ENCODE measurements at regions not wholly inside any gene's neighbourhood (a gene's known extent, or its start where the extent isn't known, plus 50 kb on each side); places are given as distances from the start of the nearest gene placed in this dataset.
"Not testable (repeated sequence)": the region's sequence is repeated elsewhere in the genome, so short reads cannot be mapped to it uniquely, and the experiment has no call there.

GRCh38 chr1:106254748-106255147, 801.7 kb upstream of the PRMT6 start:
- DNase-seq (ENCODE audit: low spot score) = no peak

DNA sequence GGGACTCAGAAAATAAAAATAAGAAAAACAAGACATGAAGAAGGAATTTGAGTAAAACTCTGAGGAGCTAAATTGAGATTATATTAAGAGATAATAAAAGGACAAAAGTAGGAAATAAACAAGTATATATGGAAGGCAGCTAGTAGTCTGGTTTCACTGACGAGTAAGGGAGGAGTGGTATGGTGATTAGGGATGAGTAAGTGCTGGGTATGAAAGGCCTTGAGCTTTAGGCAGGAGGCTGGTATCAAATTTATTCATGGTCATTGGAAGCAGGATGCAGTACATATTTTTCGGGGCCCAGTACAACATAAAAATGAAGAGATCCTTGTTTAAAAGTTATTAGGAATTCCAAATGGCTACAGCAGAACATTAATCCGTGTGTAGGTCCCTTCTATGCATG, 789.7 kb upstream of the PRMT6 start:
- DNase-seq (ENCODE audit: low spot score) = no peak

DNA sequence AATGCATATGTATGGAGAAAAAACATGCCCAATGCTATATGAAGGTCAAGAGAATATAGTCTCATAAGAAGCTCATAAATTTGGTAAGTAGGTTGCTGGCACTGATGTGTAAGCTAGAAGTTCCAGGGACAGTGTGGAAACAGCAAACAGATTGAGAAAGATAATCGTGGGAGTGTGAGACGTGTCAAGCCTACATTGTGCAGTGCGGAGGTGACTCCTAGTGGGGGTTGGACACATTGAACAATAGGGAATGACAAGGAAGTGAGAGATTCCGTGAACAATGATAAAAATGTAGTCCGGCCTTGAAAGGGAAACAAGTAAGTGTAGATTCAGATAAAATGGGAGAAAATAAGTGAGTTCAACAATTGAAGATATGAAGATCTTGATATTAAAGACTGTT, 788.4 kb upstream of the PRMT6 start:
- no peak for DNase-seq (ENCODE audit: low spot score)

GRCh38 chr1:106276871-106277270, 779.6 kb upstream of the PRMT6 start:
- DNase-seq (ENCODE audit: low spot score) = no peak

DNA sequence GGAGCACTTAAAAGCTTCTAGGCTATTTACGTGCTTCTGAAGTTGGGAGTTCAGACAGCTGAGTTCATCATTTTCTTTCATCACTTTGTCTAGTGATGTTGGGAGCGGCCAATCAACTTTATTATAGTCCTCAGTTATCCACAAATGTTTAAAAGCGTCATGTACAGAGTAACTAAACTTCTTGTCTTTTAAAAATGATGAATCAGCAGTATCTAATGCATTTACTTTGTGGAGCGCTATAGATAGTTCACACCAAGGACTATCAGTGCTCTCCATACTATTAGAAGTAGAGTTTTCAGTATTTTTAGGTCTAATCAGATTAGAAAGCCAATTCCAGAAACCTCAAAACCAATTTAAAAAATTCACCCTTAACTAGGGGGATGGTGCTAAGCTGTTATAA, 778.7 kb upstream of the PRMT6 start:
- no peak for DNase-seq (ENCODE audit: low spot score)

DNA sequence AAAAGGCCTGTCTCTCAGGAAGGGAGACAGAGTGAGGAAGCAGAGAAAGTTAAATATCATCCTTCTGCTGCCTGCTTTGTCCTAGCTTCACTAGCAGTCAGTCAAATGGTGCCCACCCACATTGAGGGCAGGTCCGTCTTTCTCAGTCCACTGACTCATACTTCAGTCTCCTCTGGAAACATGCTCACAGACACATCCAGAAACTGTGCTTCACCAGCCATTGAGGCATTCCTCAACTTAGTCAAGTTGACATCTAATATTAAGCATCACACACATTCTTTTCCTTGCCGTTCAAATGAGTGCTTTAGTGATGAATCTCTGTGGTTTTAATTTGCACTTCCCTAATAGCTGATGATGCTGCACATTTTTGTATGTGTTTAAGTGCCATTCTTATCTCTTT, 777.8 kb upstream of the PRMT6 start:
- DNase-seq (ENCODE audit: low spot score) = no peak

GRCh38 chr1:106289265-106289928, 767.1 kb upstream of the PRMT6 start:
- DNase-seq (ENCODE audit: low spot score) = no peak

DNA sequence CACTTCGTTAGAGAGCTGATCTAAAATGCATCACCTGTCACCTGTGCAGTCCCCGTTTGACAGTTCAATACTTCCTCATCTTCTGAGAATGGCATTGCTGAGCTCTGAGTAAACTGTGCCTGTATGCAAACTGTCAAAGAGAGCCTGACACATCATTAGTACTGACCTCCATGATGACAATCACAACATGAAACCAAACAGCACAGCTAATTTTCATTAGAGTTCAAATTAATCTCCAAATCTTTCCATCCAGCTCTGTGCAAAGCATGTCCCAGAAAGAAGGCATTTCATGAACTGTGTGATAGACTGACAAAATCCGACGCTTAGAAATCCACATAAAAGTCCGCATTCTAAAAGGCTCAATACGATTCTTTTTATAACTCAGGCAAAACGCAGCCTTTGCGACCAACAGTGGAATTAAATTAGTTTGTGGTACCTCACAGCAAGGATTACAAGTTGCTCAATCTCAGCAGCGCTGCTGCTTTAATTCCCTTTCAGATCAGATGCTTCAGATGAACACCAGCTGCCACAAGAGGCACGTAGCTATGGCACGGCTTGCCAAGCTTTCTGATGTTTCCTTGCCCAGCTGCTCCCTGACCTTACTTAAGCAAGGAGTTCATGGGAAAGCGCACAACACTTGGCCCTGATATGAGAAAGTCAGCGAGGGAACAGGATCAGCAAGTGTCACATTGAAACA, 765.5 kb upstream of the PRMT6 start:
- no peak for DNase-seq (ENCODE audit: low spot score)

- DNase-seq (ENCODE audit: low spot score) = no peak
Measured at GRCh38 chr1:106292130-106292529, 764.3 kb upstream of the PRMT6 start.

DNA sequence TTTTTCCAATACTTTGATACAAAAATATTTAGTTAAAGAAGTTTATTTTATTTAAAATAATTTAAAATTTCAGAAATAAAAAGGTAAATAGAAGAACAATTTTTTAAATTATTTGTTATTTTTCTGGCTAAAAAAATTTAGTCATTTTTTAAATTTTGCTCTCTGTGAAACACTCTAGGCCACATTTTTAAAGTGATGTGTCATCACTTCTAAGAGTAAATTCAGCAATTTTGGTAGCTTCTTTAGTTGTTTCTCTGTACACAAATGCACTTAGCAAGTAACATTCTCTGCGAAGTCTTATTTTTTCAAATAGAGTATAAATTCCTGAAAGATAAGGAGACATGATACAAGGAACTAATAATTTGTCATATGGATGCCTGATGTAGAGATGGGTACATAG, 760.0 kb upstream of the PRMT6 start:
- DNase-seq (ENCODE audit: low spot score) = no peak

DNA sequence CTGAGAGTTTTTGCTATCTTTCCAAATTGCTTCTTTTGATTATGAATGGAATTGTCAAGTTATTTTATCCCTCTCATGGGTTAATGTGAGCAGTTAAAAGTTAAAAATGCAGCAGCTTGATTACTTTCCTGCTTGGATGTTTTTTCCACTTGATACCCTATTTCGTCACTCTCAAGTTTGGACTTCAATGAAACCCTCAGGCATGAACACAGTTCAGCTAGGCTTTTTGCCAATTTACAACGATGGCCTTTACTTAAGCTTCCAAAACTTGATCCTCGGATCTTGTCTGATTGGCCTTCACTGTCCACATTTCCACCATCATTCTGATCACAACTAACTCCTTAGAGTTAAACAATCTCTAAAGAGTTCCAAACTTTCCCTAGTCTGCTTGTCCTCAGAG, 752.4 kb upstream of the PRMT6 start:
- no peak for DNase-seq (ENCODE audit: low spot score)

- DNase-seq (ENCODE audit: low spot score) = no peak
Measured at GRCh38 chr1:106319612-106320011, 736.9 kb upstream of the PRMT6 start.

GRCh38 chr1:106325600-106325999, 730.9 kb upstream of the PRMT6 start:
- DNase-seq (ENCODE audit: low spot score) = no peak

GRCh38 chr1:106344494-106344893, 712.0 kb upstream of the PRMT6 start:
- no peak for DNase-seq (ENCODE audit: low spot score)

GRCh38 chr1:106360252-106360651, 696.2 kb upstream of the PRMT6 start:
- DNase-seq (ENCODE audit: low spot score) = no peak

DNA sequence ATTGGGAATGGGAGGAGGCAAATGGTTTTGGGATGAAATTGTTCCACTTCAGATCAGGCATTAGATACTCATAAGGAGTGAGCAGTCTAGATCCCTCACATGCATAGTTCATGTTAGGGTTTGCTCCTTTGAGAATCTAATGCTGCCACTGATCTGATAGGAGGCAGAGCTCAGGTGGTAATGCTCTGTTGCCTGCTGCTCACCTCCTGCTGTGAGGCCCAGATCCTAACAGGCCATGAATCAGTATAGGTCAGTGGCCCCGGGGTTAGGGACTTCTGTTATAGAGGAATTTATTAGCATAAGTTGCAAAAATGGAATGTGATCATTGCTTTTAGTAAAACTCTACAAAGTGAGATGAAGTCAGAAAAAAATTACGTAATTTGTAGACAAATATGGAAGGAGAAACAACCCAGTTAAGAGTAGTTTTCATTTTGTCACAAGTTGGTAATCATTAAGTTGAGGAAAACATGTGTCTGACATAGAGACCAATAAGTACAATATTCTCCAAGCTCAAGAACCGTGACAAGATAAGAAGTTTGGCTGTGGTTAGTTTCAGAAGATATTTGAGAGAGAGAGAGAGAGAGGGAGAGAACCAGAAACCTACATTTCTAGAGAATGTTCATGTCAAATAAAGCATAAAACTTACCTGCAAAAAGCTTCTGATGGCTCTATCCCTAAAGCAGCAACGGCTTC, 689.7 kb upstream of the PRMT6 start:
- no peak for DNase-seq (ENCODE audit: low spot score)

- DNase-seq (ENCODE audit: low spot score) = no peak
Measured at GRCh38 chr1:106378261-106378660, 678.2 kb upstream of the PRMT6 start.

DNA sequence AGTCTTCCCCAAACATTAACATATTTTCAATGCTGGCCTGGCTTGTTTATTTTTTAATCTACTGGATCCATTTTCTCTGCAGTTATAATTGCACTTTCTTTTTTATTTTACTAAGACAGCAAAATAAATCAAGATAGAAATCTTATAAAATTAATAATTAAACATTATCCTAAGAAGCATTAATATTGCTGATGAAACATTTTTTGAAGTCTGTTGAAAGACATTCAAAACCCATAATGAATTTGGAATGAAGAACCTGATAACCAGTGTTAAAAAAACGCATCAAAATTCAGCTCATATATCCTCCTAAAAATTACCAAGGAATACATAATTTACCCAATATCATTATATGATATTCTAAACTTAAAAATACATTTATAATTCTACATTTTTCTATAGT, 675.7 kb upstream of the PRMT6 start:
- no peak for DNase-seq (ENCODE audit: low spot score)

DNA sequence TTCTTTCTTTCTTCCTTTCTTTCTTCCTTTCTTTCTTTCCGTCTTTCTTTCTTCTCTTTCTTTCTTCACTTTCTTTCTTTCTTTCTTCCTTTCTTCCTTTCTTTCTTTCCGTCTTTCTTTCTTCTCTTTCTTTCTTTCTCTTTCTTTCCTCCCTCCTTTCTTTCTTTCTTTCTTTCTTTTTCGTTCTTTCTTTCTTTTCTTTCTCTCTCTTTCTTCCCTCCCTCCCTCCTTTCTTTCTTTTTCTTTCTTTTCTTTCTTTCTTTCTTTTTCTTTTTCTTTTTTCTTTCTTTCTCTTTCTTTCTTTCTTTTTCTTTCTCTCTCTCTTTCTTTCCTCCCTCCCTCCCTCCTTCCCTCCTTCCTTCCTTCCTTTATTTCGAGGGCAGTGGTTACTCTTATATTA, 667.3 kb upstream of the PRMT6 start:
- DNase-seq (ENCODE audit: low spot score) = not testable (repeated sequence)

DNA sequence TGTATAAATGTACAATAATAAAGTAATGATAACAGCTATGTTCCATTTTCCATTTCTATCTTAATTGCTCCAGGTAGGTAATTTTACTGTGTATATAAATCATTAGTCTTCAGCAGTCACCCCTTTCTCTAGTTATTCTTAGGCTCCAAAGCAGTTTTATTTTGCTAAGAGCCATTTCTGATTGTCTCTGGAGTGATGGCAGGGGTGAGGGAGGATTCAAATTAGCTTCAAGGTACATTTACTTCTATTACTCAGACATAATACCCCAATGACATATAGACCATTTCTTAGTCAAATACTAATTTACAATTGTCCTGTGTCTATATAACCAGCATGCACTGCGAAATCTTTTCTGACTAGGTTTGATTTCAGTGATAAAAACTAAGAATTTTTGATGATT, 663.4 kb upstream of the PRMT6 start:
- DNase-seq (ENCODE audit: low spot score) = no peak

DNA sequence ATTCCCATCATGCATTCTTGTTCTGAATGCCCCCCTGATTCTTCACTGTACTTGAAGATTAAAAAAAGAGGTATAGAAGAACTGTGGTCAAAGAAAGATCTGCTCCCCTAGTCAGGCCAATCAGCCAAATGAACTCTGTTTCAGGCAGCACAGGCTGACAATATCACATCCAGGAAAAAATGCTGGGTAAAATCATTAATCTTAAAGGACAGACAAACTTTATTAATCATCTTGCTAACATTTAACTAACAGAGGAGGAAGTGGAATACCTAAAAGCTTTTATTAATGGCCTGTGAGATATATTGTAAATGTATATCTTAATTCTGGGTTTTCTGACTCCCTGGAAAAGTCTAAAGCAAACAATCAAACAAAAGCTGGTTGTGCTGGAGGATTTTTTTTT, 660.5 kb upstream of the PRMT6 start:
- no peak for DNase-seq (ENCODE audit: low spot score)

- DNase-seq (ENCODE audit: low spot score) = no peak
Measured at GRCh38 chr1:106398391-106398790, 658.1 kb upstream of the PRMT6 start.

DNA sequence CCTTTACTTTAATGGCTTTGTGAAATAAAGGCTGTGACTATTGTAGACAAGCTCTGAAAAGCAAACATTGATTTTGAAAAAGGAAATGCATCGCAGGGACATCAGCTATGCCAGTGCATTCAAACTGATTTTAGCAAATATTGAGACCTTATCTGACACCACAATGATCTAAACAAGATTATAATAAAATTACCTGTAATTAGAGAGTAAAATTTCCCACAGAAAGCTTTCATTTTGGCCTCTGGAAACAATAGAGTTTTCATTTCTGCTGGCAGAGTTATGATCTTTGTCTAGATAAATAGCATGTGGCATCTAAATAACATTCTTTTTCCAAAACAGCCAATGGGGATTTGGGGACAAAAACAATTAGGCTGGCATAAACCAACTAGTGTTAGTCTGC, 650.4 kb upstream of the PRMT6 start:
- no peak for DNase-seq (ENCODE audit: low spot score)

- DNase-seq (ENCODE audit: low spot score) = not testable (repeated sequence)
Measured at GRCh38 chr1:106412321-106412720, 644.2 kb upstream of the PRMT6 start.
